Thoracic aorta (tissue), 2 donors: ENCODE measurements at regions not wholly inside any gene's neighbourhood (a gene's known extent, or its start where the extent isn't known, plus 50 kb on each side); places are given as distances from the start of the nearest gene placed in this dataset.

Experiments
- ATAC-seq: fragments of 150-250 bp; one replicate; pipeline ENCODE4 v1.8.0; 2017; ENCODE audit warnings: low read depth; ENCODE audit not compliant: insufficient number of reproducible peaks, low FRiP score
- DNase-seq: peaks from one replicate; pipeline ENCODE4 v3.0.0-alpha.2; 2020; ENCODE audit warnings: low spot score
- H3K27ac ChIP-seq, 2 donors: fragments of 200-600 bp; sonication (generic); 1 replicate in 1 of 2; 2 replicates in 1 of 2; pipeline ENCODE4 v1.5.1; 2016; ENCODE audit warnings: mild to moderate bottlenecking in 2 of 2, moderate library complexity in 2 of 2
- H3K27me3 ChIP-seq: fragments of 200-600 bp; sonication (generic); replicated peaks from 2 replicates; pipeline ENCODE4 v1.6.0; 2016; ENCODE audit warnings: mild to moderate bottlenecking; ENCODE audit not compliant: insufficient read depth
- H3K36me3 ChIP-seq: fragments of 200-600 bp; sonication (generic); one replicate; pipeline ENCODE4 v1.5.1; 2016
- H3K4me1 ChIP-seq, 2 donors: fragments of 200-600 bp; sonication (generic); 1 replicate in 1 of 2; 2 replicates in 1 of 2; pipeline versions ENCODE4 v1.5.1 to v1.6.0; 2016; ENCODE audit warnings: low read depth in 2 of 2, mild to moderate bottlenecking in 1 of 2; ENCODE audit not compliant: control insufficient read depth in 1 of 2
- H3K4me3 ChIP-seq: fragments of 200-600 bp; sonication (generic); 2 replicates; pipeline ENCODE4 v1.5.1; 2016; ENCODE audit warnings: mild to moderate bottlenecking
- H3K9me3 ChIP-seq: fragments of 200-600 bp; sonication (generic); 2 replicates; pipeline ENCODE4 v1.5.1; 2016
- CTCF ChIP-seq: fragments of 200-600 bp; sonication (generic); IDR thresholded peaks from one replicate; pipeline ENCODE4 v1.5.1; 2019; ENCODE audit warnings: antibody characterized with exemption

DNA sequence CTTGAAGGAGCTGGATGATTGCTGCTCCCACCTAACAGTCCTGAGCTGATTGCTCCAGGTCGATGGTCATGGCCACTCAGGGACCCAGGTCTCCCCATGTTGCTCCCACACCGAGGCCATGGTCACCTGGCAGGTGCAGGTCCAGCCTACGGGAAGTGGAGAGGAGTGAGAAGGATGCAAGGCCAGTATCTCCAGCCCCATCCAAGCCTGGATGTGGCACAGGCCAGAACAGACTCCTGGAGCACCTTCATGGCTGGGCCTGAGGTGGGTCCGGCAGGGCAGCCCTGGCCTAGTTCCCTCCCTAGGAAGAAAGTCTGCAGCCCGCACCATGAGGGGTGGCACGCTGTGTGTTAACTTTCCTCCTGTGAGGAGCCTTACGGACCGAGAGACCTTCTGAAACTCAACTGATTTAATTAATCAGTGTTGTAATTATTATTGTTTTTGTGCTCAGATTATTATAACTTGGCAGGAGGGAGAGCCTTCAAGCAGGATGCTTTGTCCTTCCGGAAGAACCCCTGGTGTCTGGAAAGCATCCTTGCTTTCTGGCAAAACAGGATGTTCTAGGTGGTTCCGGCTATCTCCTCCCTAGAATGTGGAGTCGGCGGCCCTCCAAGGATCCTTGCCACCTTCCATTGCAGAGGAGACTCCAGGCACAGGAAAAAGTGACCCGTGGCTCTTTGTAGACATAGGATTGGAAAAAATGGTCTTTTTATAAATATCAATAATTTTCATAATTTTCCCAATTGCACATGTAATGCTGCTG, 92.3 kb upstream of the ADRA2C start:
- TF ChIP-seq CTCF: no peak
- DNase-seq (no peak), ATAC-seq (no peak)
- Histone ChIP-seq H3K36me3 (no peaks in the 10 kb centered on the region), H3K4me1 (no peaks in the 10 kb centered on the region), H3K9me3 (no peaks in the 10 kb centered on the region), H3K4me3 (no peak overlapping the region), H3K27ac (no peak overlapping the region), H3K27me3 (no peaks in the 10 kb centered on the region)

- DNase-seq: no peak
- Histone ChIP-seq H3K27ac (no peak overlapping the region), H3K4me1 (no peaks in the 10 kb centered on the region), H3K36me3 (no peaks in the 10 kb centered on the region), H3K9me3 (no peaks in the 10 kb centered on the region), H3K27me3 (no peaks in the 10 kb centered on the region), H3K4me3 (no peak overlapping the region)
- ATAC-seq: no peak
- TF ChIP-seq CTCF: no peak
Observed at GRCh38 chr4:3673176-3673575, 93.0 kb upstream of the ADRA2C start.

GRCh38 chr4:3672465-3672831, 93.7 kb upstream of the ADRA2C start:
- H3K4me3 ChIP-seq: no peak overlapping the region
- no peak for TF ChIP-seq CTCF
- no peak for DNase-seq
- H3K9me3 ChIP-seq: no peaks in the 10 kb centered on the region
- ATAC-seq: no peak
- no peaks in the 10 kb centered on the region for H3K4me1 ChIP-seq
- H3K36me3 ChIP-seq: no peaks in the 10 kb centered on the region
- no peak overlapping the region for H3K27ac ChIP-seq
- no peaks in the 10 kb centered on the region for H3K27me3 ChIP-seq

DNA sequence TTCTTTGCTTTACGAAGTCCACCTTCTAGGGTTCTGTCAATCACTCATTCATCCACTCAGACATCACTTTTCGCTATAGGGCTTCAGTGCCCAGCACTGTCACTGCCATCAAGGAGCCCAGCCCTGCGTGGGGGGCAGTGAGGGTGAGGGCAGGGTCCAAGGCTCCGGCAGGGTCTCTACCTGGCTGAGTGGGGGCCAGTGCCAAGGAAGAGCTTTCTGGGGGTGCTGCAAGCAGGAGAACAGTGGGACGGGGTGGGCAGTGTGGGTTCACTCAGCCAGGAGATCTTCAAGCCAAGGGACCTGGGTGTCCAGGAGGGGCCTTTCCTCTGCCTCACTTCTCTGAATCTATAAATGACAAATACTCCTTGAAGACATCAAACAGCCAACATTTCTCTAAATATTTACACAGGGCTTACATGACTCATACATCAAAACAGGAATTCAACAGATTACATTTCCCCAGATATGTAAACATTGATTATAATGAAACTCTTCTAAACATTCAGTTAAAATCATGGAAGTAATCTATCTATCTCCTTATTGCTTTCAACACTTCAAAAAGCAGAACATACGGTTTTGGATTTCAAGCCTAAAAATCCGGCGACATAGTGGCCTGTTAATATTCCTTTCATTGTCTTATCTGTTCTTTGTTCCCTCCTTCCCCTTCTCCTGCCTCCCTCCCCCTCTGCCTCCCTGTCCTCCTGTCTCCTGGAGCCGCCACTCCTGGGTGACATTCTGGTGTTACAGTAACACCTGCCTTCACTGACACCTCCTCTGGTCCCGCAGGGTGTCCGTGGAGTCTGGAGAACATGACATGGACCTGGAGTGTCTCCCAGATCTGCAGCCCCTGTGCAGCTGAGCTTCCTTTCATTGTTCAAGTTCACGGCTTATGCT, 94.4 kb upstream of the ADRA2C start:
- TF ChIP-seq CTCF: no peak
- Histone ChIP-seq H3K4me3 (no peak overlapping the region), H3K9me3 (no peaks in the 10 kb centered on the region), H3K36me3 (no peaks in the 10 kb centered on the region), H3K27me3 (no peaks in the 10 kb centered on the region), H3K27ac (no peak overlapping the region), H3K4me1 (no peaks in the 10 kb centered on the region)
- no peak for DNase-seq
- ATAC-seq: no peak
